ENCODE measurements at regions not wholly inside any gene's neighbourhood (a gene's known extent, or its start where the extent isn't known, plus 50 kb on each side); places are given as distances from the start of the nearest gene placed in this dataset.
"Not testable (repeated sequence)": the region's sequence is repeated elsewhere in the genome, so short reads cannot be mapped to it uniquely, and the experiment has no call there.

DNA sequence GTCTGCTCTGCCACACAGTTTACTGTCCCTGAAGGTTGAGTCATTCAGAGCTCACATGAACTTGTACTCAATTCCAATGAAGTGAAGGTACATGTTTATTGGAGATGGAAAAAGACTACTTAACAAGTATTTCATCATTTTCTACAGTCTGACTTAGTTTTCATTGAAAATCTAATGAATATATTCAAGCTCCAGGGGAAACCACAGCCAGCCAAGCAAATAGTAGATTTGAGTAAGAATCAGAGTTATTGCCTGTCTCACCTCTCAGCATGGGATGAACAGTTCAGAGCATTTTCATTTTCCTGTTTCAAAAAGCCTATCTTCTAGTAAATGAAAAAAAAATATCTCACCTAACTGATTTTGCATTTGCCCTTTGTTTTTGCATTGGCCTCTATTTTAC, 1249.4 kb upstream of the DIAPH2 start:
- no peak overlapping the region for H3K4me3 ChIP-seq (ENCODE audit: control insufficient read depth in 1 of 2, extremely low read depth in 1 of 2, low read length in 1 of 2)
- H3K4me1 ChIP-seq (ENCODE audit: control insufficient read depth in 1 of 2, extremely low read depth in 1 of 2, insufficient read depth in 2 of 2, low read length in 2 of 2) = no peaks in the 10 kb centered on the region
- H3K27ac Mint-ChIP-seq = no peak overlapping the region
- POLR2A ChIA-PET = no interaction called here
- no peak overlapping the region for H3K4me3 Mint-ChIP-seq
- H3K36me3 ChIP-seq (ENCODE audit: control insufficient read depth in 2 of 2, extremely low read depth in 1 of 2, insufficient read depth in 1 of 2, low read length in 1 of 2) = no peaks in the 10 kb centered on the region
- H3K4me1 Mint-ChIP-seq = no peaks in the 10 kb centered on the region
- no peaks in the 10 kb centered on the region for H3K27me3 ChIP-seq (replicated peaks in 1 of 2; ENCODE audit: control insufficient read depth in 2 of 2, extremely low read depth in 1 of 2, insufficient read depth in 2 of 2, low read length in 1 of 2)
- H3K27ac ChIP-seq (ENCODE audit: low read length) = no peak overlapping the region
- H3K9me3 ChIP-seq = peaks cover 3% of the 10 kb centered on the region
- H3K9me3 Mint-ChIP-seq = peaks cover 4 to 8% (median 7%) of the 10 kb centered on the region in 3 donors
- no peak for ATAC-seq (replicated peaks in 1 of 4)
- no peak for DNase-seq
- CTCF ChIA-PET = no interaction called here
- peaks cover 0 to 4% of the 10 kb centered on the region in 2 donors for H3K27me3 Mint-ChIP-seq
- no peaks in the 10 kb centered on the region for H3K36me3 Mint-ChIP-seq

DNA sequence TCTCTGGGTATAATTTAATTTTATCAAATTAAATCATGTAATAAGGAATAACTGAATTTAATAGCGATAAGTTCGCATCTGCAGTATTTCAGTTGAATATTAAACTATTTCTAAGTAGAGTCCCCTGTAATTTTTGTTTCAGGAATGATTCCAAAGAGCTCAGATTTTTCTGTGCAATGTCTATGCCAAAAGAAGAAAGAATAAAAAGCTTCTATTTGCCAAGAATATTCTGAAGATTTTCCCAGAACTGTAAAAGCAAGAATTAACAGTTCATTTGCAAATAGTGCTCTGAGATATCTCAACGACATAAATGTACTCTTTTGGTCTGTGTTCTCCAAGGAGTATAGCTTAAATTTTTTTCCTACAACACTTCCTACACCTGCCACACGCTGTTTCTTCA, 1242.8 kb upstream of the DIAPH2 start:
- peaks cover 0 to 3% (median 3%) of the 10 kb centered on the region in 3 donors for H3K9me3 Mint-ChIP-seq
- H3K27me3 ChIP-seq (replicated peaks in 1 of 2; ENCODE audit: control insufficient read depth in 2 of 2, extremely low read depth in 1 of 2, insufficient read depth in 2 of 2, low read length in 1 of 2) = no peaks in the 10 kb centered on the region
- ATAC-seq (replicated peaks in 1 of 4) (no peak), DNase-seq (no peak)
- no peak overlapping the region for H3K4me3 Mint-ChIP-seq
- H3K4me3 ChIP-seq (ENCODE audit: control insufficient read depth in 1 of 2, extremely low read depth in 1 of 2, low read length in 1 of 2) = no peak overlapping the region
- H3K27ac ChIP-seq (ENCODE audit: low read length) = no peak overlapping the region
- no peaks in the 10 kb centered on the region for H3K9me3 ChIP-seq
- H3K36me3 Mint-ChIP-seq = no peaks in the 10 kb centered on the region
- no peaks in the 10 kb centered on the region for H3K4me1 ChIP-seq (ENCODE audit: control insufficient read depth in 1 of 2, extremely low read depth in 1 of 2, insufficient read depth in 2 of 2, low read length in 2 of 2)
- no peaks in the 10 kb centered on the region for H3K4me1 Mint-ChIP-seq
- H3K36me3 ChIP-seq (ENCODE audit: control insufficient read depth in 2 of 2, extremely low read depth in 1 of 2, insufficient read depth in 1 of 2, low read length in 1 of 2) = no peaks in the 10 kb centered on the region
- POLR2A ChIA-PET = no interaction called here
- no peak overlapping the region for H3K27ac Mint-ChIP-seq
- CTCF ChIA-PET = interaction anchor here in 1 of 2 donors (0.6 kb wide), 1 partner anchor 99 kb away, joined by 3 read pairs; no protein-coding TSS in a partner anchor
- no CpG with 5 or more reads among the region's 4 CpGs for WGBS (ENCODE audit: insufficient coverage)
- H3K27me3 Mint-ChIP-seq = peaks cover 0 to 8% of the 10 kb centered on the region in 2 donors

DNA sequence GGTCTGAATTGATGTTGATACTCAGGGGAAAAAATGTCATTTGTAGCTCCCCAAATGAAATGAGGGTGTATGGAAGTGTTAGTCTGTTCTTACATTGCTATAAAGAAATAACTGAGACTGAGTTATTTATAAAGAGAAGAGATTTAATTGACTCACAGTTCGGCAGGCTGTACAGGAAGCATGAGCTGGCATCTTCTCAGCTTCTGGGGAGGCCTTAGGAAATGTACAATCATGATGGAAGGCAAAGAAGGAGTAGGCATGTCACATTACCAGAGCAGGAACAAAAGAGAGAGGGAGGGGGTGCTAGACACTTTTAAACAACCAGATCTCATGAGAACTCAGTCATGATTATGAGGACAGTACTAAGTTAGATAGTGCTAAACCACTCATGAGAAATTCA, 1199.9 kb upstream of the DIAPH2 start:
- Mint-ChIP-seq H3K4me3 (no peak overlapping the region), H3K9me3 (peaks cover 0 to 9% (median 0%) of the 10 kb centered on the region in 3 donors), H3K27ac (no peak overlapping the region), H3K27me3 (peaks cover 0 to 4% of the 10 kb centered on the region in 2 donors), H3K4me1 (no peaks in the 10 kb centered on the region), H3K36me3 (no peaks in the 10 kb centered on the region)
- no peaks in the 10 kb centered on the region for H3K36me3 ChIP-seq (ENCODE audit: control insufficient read depth in 2 of 2, extremely low read depth in 1 of 2, insufficient read depth in 1 of 2, low read length in 1 of 2)
- H3K27ac ChIP-seq (ENCODE audit: low read length) = no peak overlapping the region
- POLR2A ChIA-PET = no interaction called here
- H3K4me1 ChIP-seq (ENCODE audit: control insufficient read depth in 1 of 2, extremely low read depth in 1 of 2, insufficient read depth in 2 of 2, low read length in 2 of 2) = no peaks in the 10 kb centered on the region
- CTCF ChIA-PET = no interaction called here
- H3K9me3 ChIP-seq = no peaks in the 10 kb centered on the region
- H3K4me3 ChIP-seq (ENCODE audit: control insufficient read depth in 1 of 2, extremely low read depth in 1 of 2, low read length in 1 of 2) = no peak overlapping the region
- DNase-seq = no peak
- no CpG with 5 or more reads among the region's 1 CpG for WGBS (ENCODE audit: insufficient coverage)
- no peaks in the 10 kb centered on the region for H3K27me3 ChIP-seq (replicated peaks in 1 of 2; ENCODE audit: control insufficient read depth in 2 of 2, extremely low read depth in 1 of 2, insufficient read depth in 2 of 2, low read length in 1 of 2)
- ATAC-seq (replicated peaks in 1 of 4) = no peak

DNA sequence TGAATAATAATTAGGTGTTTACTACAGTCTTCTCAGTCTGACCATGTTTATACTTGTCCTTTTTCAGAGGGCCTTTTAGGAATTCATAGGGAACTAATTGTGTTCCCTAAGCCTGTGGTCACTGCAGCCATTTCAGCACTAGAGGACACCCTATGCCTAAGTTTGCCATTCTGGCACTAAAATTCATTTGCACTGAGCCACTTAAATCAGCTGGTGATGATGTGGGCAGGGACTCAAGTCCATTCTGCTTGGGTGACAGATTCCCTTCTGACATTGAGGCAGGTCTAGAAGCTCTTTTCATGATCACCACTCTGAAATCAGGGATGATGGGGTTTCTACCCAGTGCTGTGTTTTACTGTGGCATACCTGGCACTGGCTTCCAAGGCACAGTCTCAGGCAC, 1178.9 kb upstream of the DIAPH2 start:
- H3K4me1 Mint-ChIP-seq = no peaks in the 10 kb centered on the region
- Histone ChIP-seq H3K27ac (ENCODE audit: low read length) (no peak overlapping the region), H3K4me1 (ENCODE audit: control insufficient read depth in 1 of 2, extremely low read depth in 1 of 2, insufficient read depth in 2 of 2, low read length in 2 of 2) (no peaks in the 10 kb centered on the region), H3K4me3 (ENCODE audit: control insufficient read depth in 1 of 2, extremely low read depth in 1 of 2, low read length in 1 of 2) (no peak overlapping the region), H3K9me3 (no peaks in the 10 kb centered on the region), H3K27me3 (replicated peaks in 1 of 2; ENCODE audit: control insufficient read depth in 2 of 2, extremely low read depth in 1 of 2, insufficient read depth in 2 of 2, low read length in 1 of 2) (no peaks in the 10 kb centered on the region), H3K36me3 (ENCODE audit: control insufficient read depth in 2 of 2, extremely low read depth in 1 of 2, insufficient read depth in 1 of 2, low read length in 1 of 2) (no peaks in the 10 kb centered on the region)
- H3K4me3 Mint-ChIP-seq = no peak overlapping the region
- no peaks in the 10 kb centered on the region for H3K36me3 Mint-ChIP-seq
- DNase-seq = no peak
- no peak overlapping the region for H3K27ac Mint-ChIP-seq
- CTCF ChIA-PET = no interaction called here
- no peak for ATAC-seq (replicated peaks in 1 of 4)
- POLR2A ChIA-PET = no interaction called here
- peaks cover 0 to 7% (median 4%) of the 10 kb centered on the region in 3 donors for H3K9me3 Mint-ChIP-seq
- H3K27me3 Mint-ChIP-seq = no peaks in the 10 kb centered on the region

DNA sequence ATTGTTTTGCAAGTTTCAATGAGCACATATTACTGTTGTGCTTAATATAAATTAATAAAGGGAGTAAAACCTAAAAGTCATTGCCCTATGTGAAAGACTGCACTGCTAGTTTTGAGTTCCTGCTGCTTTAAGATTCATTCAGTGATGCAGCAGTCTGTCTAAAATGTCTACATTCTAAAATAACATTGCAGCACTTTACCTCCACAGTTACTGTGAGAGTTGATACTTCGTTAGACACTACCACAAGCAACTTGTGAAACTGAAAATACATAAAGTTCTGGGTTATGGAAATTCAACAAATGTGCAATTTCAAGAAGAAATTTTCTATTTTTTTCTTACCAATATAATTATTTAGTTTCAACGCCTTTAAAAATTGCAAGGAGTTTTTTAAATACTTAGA, 1175.2 kb upstream of the DIAPH2 start:
- CTCF ChIA-PET = no interaction called here
- no peaks in the 10 kb centered on the region for H3K9me3 ChIP-seq
- Mint-ChIP-seq H3K4me1 (no peaks in the 10 kb centered on the region), H3K27me3 (no peaks in the 10 kb centered on the region), H3K4me3 (no peak overlapping the region), H3K36me3 (no peaks in the 10 kb centered on the region), H3K27ac (no peak overlapping the region), H3K9me3 (peaks cover 0 to 7% (median 4%) of the 10 kb centered on the region in 3 donors)
- DNase-seq (no peak), ATAC-seq (replicated peaks in 1 of 4) (no peak)
- no peaks in the 10 kb centered on the region for H3K27me3 ChIP-seq (replicated peaks in 1 of 2; ENCODE audit: control insufficient read depth in 2 of 2, extremely low read depth in 1 of 2, insufficient read depth in 2 of 2, low read length in 1 of 2)
- H3K4me1 ChIP-seq (ENCODE audit: control insufficient read depth in 1 of 2, extremely low read depth in 1 of 2, insufficient read depth in 2 of 2, low read length in 2 of 2) = no peaks in the 10 kb centered on the region
- no peak overlapping the region for H3K4me3 ChIP-seq (ENCODE audit: control insufficient read depth in 1 of 2, extremely low read depth in 1 of 2, low read length in 1 of 2)
- H3K36me3 ChIP-seq (ENCODE audit: control insufficient read depth in 2 of 2, extremely low read depth in 1 of 2, insufficient read depth in 1 of 2, low read length in 1 of 2) = no peaks in the 10 kb centered on the region
- no CpG with 5 or more reads among the region's 2 CpGs for WGBS (ENCODE audit: insufficient coverage)
- H3K27ac ChIP-seq (ENCODE audit: low read length) = no peak overlapping the region
- POLR2A ChIA-PET = no interaction called here

DNA sequence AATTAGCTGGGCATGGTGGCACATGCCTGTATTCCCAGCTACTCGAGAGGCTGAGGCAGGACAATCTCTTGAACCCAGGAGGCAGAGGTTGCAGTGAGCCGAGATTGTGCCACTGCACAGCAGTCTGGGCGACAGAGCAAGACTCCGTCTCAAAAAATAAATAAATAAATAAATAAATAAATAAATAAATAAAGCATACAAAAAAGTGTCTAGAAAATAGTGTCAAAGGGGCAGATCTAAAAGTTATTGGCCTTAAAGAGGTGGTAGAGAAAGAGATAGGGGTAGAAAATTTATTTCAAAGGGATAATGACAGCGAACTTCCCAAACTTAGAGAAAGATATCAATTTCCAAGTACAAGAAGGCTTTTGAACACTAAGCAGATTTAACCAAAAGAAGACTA, 1160.6 kb upstream of the DIAPH2 start:
- H3K27ac Mint-ChIP-seq; H3K27ac ChIP-seq (ENCODE audit: low read length); H3K4me3 ChIP-seq (ENCODE audit: control insufficient read depth in 1 of 2, extremely low read depth in 1 of 2, low read length in 1 of 2); H3K27me3 Mint-ChIP-seq; H3K36me3 Mint-ChIP-seq; H3K36me3 ChIP-seq (ENCODE audit: control insufficient read depth in 2 of 2, extremely low read depth in 1 of 2, insufficient read depth in 1 of 2, low read length in 1 of 2); H3K4me3 Mint-ChIP-seq; H3K4me1 ChIP-seq (ENCODE audit: control insufficient read depth in 1 of 2, extremely low read depth in 1 of 2, insufficient read depth in 2 of 2, low read length in 2 of 2); CTCF ChIA-PET; H3K9me3 Mint-ChIP-seq; H3K4me1 Mint-ChIP-seq; DNase-seq; H3K27me3 ChIP-seq (replicated peaks in 1 of 2; ENCODE audit: control insufficient read depth in 2 of 2, extremely low read depth in 1 of 2, insufficient read depth in 2 of 2, low read length in 1 of 2); ATAC-seq (replicated peaks in 1 of 4); POLR2A ChIA-PET; H3K9me3 ChIP-seq: not testable (repeated sequence)
- no CpG with 5 or more reads among the region's 5 CpGs for WGBS (ENCODE audit: insufficient coverage)

DNA sequence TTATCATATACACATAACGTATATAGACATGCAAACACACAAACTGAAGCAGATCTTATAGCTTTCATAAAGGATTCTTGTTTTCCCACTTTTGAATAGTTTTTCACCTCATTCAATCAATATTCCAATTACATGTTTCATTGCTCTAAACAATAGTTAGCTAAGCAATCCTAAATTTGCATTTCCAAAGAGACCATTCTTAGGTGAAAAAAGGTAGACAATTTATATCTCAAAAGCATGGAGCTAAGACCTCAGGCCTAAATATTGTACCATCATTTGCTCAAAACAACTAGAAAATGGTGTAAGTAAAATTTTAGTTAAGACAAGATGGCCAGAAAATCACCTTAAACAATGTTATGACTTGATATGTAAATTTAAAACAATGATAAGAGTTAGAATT, 1148.5 kb upstream of the DIAPH2 start:
- no CpG with 5 or more reads among the region's 1 CpG for WGBS (ENCODE audit: insufficient coverage)
- no peak overlapping the region for H3K4me3 Mint-ChIP-seq
- Histone ChIP-seq H3K9me3 (no peaks in the 10 kb centered on the region), H3K4me1 (ENCODE audit: control insufficient read depth in 1 of 2, extremely low read depth in 1 of 2, insufficient read depth in 2 of 2, low read length in 2 of 2) (no peaks in the 10 kb centered on the region), H3K27me3 (replicated peaks in 1 of 2; ENCODE audit: control insufficient read depth in 2 of 2, extremely low read depth in 1 of 2, insufficient read depth in 2 of 2, low read length in 1 of 2) (no peaks in the 10 kb centered on the region), H3K4me3 (ENCODE audit: control insufficient read depth in 1 of 2, extremely low read depth in 1 of 2, low read length in 1 of 2) (no peak overlapping the region), H3K36me3 (ENCODE audit: control insufficient read depth in 2 of 2, extremely low read depth in 1 of 2, insufficient read depth in 1 of 2, low read length in 1 of 2) (no peaks in the 10 kb centered on the region), H3K27ac (ENCODE audit: low read length) (no peak overlapping the region)
- CTCF ChIA-PET = no interaction called here
- H3K36me3 Mint-ChIP-seq = no peaks in the 10 kb centered on the region
- POLR2A ChIA-PET = interaction anchor here in 1 of 2 donors (0.5 kb wide), 1 partner anchor 29 kb away, joined by 3 read pairs; no protein-coding TSS in a partner anchor
- no peaks in the 10 kb centered on the region for H3K9me3 Mint-ChIP-seq
- DNase-seq (no peak), ATAC-seq (replicated peaks in 1 of 4) (no peak)
- no peak overlapping the region for H3K27ac Mint-ChIP-seq
- no peaks in the 10 kb centered on the region for H3K27me3 Mint-ChIP-seq
- H3K4me1 Mint-ChIP-seq = no peaks in the 10 kb centered on the region
